Endothelial cell of umbilical vein (primary cell): ENCODE measurements at regions not wholly inside any gene's neighbourhood (a gene's known extent, or its start where the extent isn't known, plus 50 kb on each side); places are given as distances from the start of the nearest gene placed in this dataset.

Experiments used
- BruUV-seq: library from RNA; stranded (reverse); fragments of 400-500 nt; replicated peaks from 2 replicates; lab custom pipeline; 2021; lab: Mats Ljungman, UMichigan
- CTCF ChIA-PET: fragments of 300-600, 350-600 bp; sonication (Branson Sonifier 250); formaldehyde crosslinking; loops from one replicate; lab custom pipeline; 2021; ENCODE audit warnings: antibody characterized with exemption, inconsistent platforms; lab: Charles Lee
- POLR2A ChIA-PET: fragments of 300-600, 350-600 bp; sonication (Branson Sonifier 250); formaldehyde crosslinking; loops from one replicate; lab custom pipeline; 2021; ENCODE audit warnings: antibody characterized with exemption, inconsistent platforms; lab: Charles Lee
- DNase-seq: peaks from one replicate; pipeline ENCODE4 v3.0.0-alpha.2; 2011; ENCODE audit warnings: low read depth, low spot score
- FAIRE-seq: peaks from 2 replicates; lab custom pipeline; 2011; peaks lifted over from hg19 to GRCh38; lab: Jason Lieb, UNC
- H2AFZ ChIP-seq: 2 replicates; pipeline ENCODE4 v1.6.0; 2012; ENCODE audit warnings: low read depth, low read length, control low read depth, inconsistent platforms
- H3K27ac ChIP-seq: 2 replicates; pipeline ENCODE4 v1.5.1; 2011; ENCODE audit warnings: low read depth, mild to moderate bottlenecking, control low read depth, low read length, moderate library complexity; ENCODE audit not compliant: insufficient read depth
- H3K27me3 ChIP-seq, 2 experiments: 2 replicates each; pipeline versions ENCODE4 v1.6.0 to v1.6.1; 2011; ENCODE audit warnings: low read length in 2 of 2, mixed read lengths in 1 of 2; ENCODE audit not compliant: control insufficient read depth in 2 of 2, insufficient read depth in 2 of 2
- H3K36me3 ChIP-seq, 2 experiments: 2 replicates in 1 of 2; 3 replicates in 1 of 2; pipeline ENCODE4 v1.5.1; 2011; ENCODE audit warnings: low read length in 2 of 2, mild to moderate bottlenecking in 1 of 2, moderate library complexity in 1 of 2; ENCODE audit not compliant: control insufficient read depth in 2 of 2, insufficient read depth in 2 of 2; ENCODE audit errors: extremely low read depth in 1 of 2
- H3K4me1 ChIP-seq: 3 replicates; pipeline ENCODE4 v1.5.1; 2011; ENCODE audit warnings: mild to moderate bottlenecking, low read length; ENCODE audit not compliant: control insufficient read depth, insufficient read depth; ENCODE audit errors: extremely low read depth
- H3K4me2 ChIP-seq: 2 replicates; pipeline ENCODE4 v1.6.1; 2011; ENCODE audit warnings: low read length, control low read depth, mixed read lengths; ENCODE audit not compliant: insufficient read depth
- H3K4me3 ChIP-seq, 3 experiments: fragments of 200-600 bp in 1 of 3; sonication (generic), shearing (Covaris generic) in 1 of 3; replicated peaks in 1 of 3; 2 replicates each; pipeline ENCODE4 v1.5.1; 2011 to 2016; ENCODE audit warnings: control low read depth in 3 of 3, low read length in 3 of 3, mild to moderate bottlenecking in 2 of 3, inconsistent platforms in 1 of 3, low read depth in 1 of 3, moderate library complexity in 1 of 3; ENCODE audit not compliant: insufficient read depth in 1 of 3
- H3K79me2 ChIP-seq: 2 replicates; pipeline ENCODE4 v1.6.0; 2012; ENCODE audit warnings: low read length, inconsistent platforms; ENCODE audit not compliant: control insufficient read depth, insufficient read depth
- H3K9ac ChIP-seq: replicated peaks from 2 replicates; pipeline ENCODE3; 2011; ENCODE audit warnings: low read length, control low read depth; ENCODE audit not compliant: insufficient read depth; ENCODE audit errors: extremely low read depth
- H3K9me1 ChIP-seq: replicated peaks from 3 replicates; pipeline ENCODE4 v1.6.0; 2011; ENCODE audit warnings: mild to moderate bottlenecking, low read length; ENCODE audit not compliant: control insufficient read depth, insufficient read depth; ENCODE audit errors: extremely low read depth
- H3K9me3 ChIP-seq: replicated peaks from 2 replicates; pipeline ENCODE4 v1.5.1; 2012; ENCODE audit warnings: low read length, inconsistent platforms; ENCODE audit not compliant: control insufficient read depth, insufficient read depth
- H4K20me1 ChIP-seq: replicated peaks from 2 replicates; pipeline ENCODE3; 2011; ENCODE audit warnings: mild to moderate bottlenecking, low read length; ENCODE audit not compliant: control insufficient read depth, insufficient read depth; ENCODE audit errors: extremely low read depth
- EZH2 ChIP-seq: IDR thresholded peaks from 2 replicates; pipeline ENCODE4 v1.6.1; 2012; ENCODE audit warnings: borderline replicate concordance, low read depth, mild to moderate bottlenecking, moderate library complexity, low read length, inconsistent platforms; ENCODE audit not compliant: severe bottlenecking
- FOS ChIP-seq: IDR thresholded peaks from 2 replicates; pipeline ENCODE4 v1.6.1; 2011; ENCODE audit warnings: mild to moderate bottlenecking, low read length, moderate library complexity, borderline replicate concordance; ENCODE audit not compliant: insufficient read depth
- GATA2 ChIP-seq: IDR thresholded peaks from 2 replicates; pipeline ENCODE4 v1.7.0; 2011; ENCODE audit warnings: low read depth, mild to moderate bottlenecking, moderate library complexity, mixed read lengths, low read length; ENCODE audit not compliant: insufficient read length, insufficient read depth
- JUN ChIP-seq: IDR thresholded peaks from 2 replicates; pipeline ENCODE4 v1.6.1; 2011; ENCODE audit warnings: borderline replicate concordance, low read depth; ENCODE audit not compliant: insufficient read length, insufficient read depth
- MYC ChIP-seq: IDR thresholded peaks from one replicate; pipeline ENCODE4 v1.6.1; 2011; ENCODE audit warnings: mild to moderate bottlenecking, low read depth, low read length
- POLR2A ChIP-seq: IDR thresholded peaks from 2 replicates; pipeline ENCODE4 v1.6.1; 2012; ENCODE audit warnings: low read depth, mild to moderate bottlenecking, control low read depth, low read length
- POLR2AphosphoS5 ChIP-seq: IDR thresholded peaks from 2 replicates; pipeline ENCODE4 v1.6.1; 2012; ENCODE audit warnings: low read depth, mild to moderate bottlenecking, control low read depth, low read length, moderate library complexity; ENCODE audit not compliant: insufficient read depth
- dilution Hi-C: fragments of 300-500 bp; cut with MboI; formaldehyde crosslinking; loops from one replicate; pipeline ENCODE4 v1.15.0; 2019; ENCODE audit warnings: low sequenced_read_pairs; ENCODE audit not compliant: extremely low pct_ligation_motif_present
- intact Hi-C: fragments of 100-400 bp; cut with micrococcal nuclease; formaldehyde crosslinking; loops from one replicate; pipeline ENCODE4 v1.10.0; 2022
- TF ChIP-seq, protein P1 (sequence below): IDR thresholded peaks from 2 replicates; pipeline ENCODE4 v1.6.1; 2011; ENCODE audit not compliant: insufficient read depth, insufficient read length
- TF ChIP-seq, protein P2 (sequence below), 2 donors: IDR thresholded peaks; 1 replicate in 1 of 2; 2 replicates in 1 of 2; pipeline ENCODE4 v1.5.1; 2011; ENCODE audit warnings: low read length in 2 of 2, mild to moderate bottlenecking in 2 of 2, moderate library complexity in 2 of 2, control low read depth in 1 of 2, inconsistent platforms in 1 of 2, low read depth in 1 of 2; ENCODE audit not compliant: insufficient read depth in 1 of 2; ENCODE audit errors: extremely low read depth in 1 of 2

DNA sequence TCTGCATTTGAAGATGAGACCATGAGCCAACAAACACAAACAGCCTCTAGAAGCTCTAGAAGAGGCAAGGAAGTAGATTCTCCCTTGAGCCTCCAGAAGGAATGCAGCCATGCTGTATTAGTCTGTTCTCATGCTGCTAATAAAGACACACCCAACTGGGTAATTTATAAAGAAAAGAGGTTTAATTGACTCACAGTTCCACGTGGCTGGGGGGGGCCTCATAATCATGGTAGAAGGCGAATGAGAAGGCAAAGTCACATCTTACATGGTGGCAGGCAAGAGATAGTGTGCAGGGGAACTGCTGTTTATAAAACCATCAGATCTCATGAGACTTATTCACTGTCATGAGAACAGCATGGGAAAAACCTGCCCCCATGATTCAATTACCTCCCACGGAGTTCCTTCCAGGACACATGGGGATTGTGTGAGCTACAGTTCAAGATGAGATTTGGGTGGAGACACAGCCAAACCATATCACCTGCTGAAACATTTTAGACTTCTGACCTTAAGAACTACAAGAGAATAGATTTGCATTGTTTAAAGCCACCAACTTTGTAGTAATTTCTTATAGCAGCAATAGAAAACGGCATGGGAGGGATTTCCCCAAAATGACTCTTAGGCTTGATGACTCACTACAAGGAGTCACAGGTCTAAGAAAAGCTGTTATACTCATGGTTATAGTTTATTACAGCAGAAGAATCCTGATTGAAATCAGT, 284.4 kb upstream of the SFRP2 start:
- ChIA-PET POLR2A (no interaction called here), CTCF (no interaction called here)
- Histone ChIP-seq H3K9me1 (no peaks in the 10 kb centered on the region), H3K79me2 (no peaks in the 10 kb centered on the region), H4K20me1 (no peaks in the 10 kb centered on the region), H3K9me3 (peaks cover 6% of the 10 kb centered on the region), H2AFZ (no peak overlapping the region), H3K4me1 (no peaks in the 10 kb centered on the region), H3K27ac (no peak overlapping the region), H3K36me3 (no peaks in the 10 kb centered on the region), H3K4me2 (no peak overlapping the region), H3K27me3 (no peaks in the 10 kb centered on the region), H3K4me3 (no peak overlapping the region), H3K9ac (no peak overlapping the region)
- no TSS peak for BruUV-seq
- DNase-seq, result no peak
- intact Hi-C loops (no loop called here), dilution Hi-C loops (no loop called here)
- TF ChIP-seq MYC (no peak), EZH2 (no peak), POLR2AphosphoS5 (no peak), FOS (no peak), JUN (no peak), POLR2A (no peak), GATA2 (no peak)
- TF ChIP-seq, protein P1, sequence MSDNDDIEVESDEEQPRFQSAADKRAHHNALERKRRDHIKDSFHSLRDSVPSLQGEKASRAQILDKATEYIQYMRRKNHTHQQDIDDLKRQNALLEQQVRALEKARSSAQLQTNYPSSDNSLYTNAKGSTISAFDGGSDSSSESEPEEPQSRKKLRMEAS, result no peak
- TF ChIP-seq, protein P2, sequence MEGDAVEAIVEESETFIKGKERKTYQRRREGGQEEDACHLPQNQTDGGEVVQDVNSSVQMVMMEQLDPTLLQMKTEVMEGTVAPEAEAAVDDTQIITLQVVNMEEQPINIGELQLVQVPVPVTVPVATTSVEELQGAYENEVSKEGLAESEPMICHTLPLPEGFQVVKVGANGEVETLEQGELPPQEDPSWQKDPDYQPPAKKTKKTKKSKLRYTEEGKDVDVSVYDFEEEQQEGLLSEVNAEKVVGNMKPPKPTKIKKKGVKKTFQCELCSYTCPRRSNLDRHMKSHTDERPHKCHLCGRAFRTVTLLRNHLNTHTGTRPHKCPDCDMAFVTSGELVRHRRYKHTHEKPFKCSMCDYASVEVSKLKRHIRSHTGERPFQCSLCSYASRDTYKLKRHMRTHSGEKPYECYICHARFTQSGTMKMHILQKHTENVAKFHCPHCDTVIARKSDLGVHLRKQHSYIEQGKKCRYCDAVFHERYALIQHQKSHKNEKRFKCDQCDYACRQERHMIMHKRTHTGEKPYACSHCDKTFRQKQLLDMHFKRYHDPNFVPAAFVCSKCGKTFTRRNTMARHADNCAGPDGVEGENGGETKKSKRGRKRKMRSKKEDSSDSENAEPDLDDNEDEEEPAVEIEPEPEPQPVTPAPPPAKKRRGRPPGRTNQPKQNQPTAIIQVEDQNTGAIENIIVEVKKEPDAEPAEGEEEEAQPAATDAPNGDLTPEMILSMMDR (IDR thresholded peaks at IDR 0.05; ENCODE audit: extremely low read depth in 1 of 2, insufficient read depth in 1 of 2, low read depth in 1 of 2, low read length in 2 of 2), result no peak
- no peak for FAIRE-seq
